Activated B cell treated with CpG ODN at 0.5 μM for 24 hours (primary cell): ENCODE measurements at regions not wholly inside any gene's neighbourhood (a gene's known extent, or its start where the extent isn't known, plus 50 kb on each side); places are given as distances from the start of the nearest gene placed in this dataset.

Experiments used
- ATAC-seq: fragments of 200-7000 bp; cut with Tn5 transposase; one replicate; pipeline ENCODE4 v1.10.0; 2021; ENCODE audit warnings: low read depth, mild to moderate bottlenecking, moderate library complexity
- CTCF ChIA-PET: fragments of 350-600 bp; sonication (Branson Sonifier 250); formaldehyde crosslinking; loops from one replicate; lab custom pipeline; 2021; ENCODE audit warnings: antibody characterized with exemption; lab: Charles Lee
- POLR2A ChIA-PET: fragments of 350-600 bp; sonication (Branson Sonifier 250); formaldehyde crosslinking; loops from one replicate; lab custom pipeline; 2021; ENCODE audit warnings: antibody characterized with exemption; lab: Charles Lee
- DNase-seq: peaks from one replicate; pipeline ENCODE4 v3.0.0; 2022
- H3K27ac Mint-ChIP-seq: one replicate; pipeline ENCODE4 v1.8.0; 2020; ENCODE audit warnings: mixed read lengths
- H3K27me3 Mint-ChIP-seq: one replicate; pipeline ENCODE4 v1.8.0; 2021; ENCODE audit warnings: mixed read lengths
- H3K36me3 Mint-ChIP-seq: one replicate; pipeline ENCODE4 v1.8.0; 2021; ENCODE audit warnings: low read depth, mixed read lengths
- H3K4me1 Mint-ChIP-seq: one replicate; pipeline ENCODE4 v1.8.0; 2021; ENCODE audit warnings: mixed read lengths
- H3K4me3 Mint-ChIP-seq: one replicate; pipeline ENCODE4 v1.8.0; 2020; ENCODE audit warnings: mild to moderate bottlenecking, mixed read lengths
- H3K9me3 Mint-ChIP-seq: one replicate; pipeline ENCODE4 v1.8.0; 2020; ENCODE audit warnings: mixed read lengths
- intact Hi-C: fragments of 100-400 bp; cut with micrococcal nuclease; formaldehyde crosslinking; loops from one replicate; pipeline ENCODE4 v1.15.1; 2024
- TF ChIP-seq, protein P1 (sequence below): fragments of 200-600 bp; IDR thresholded peaks from one replicate; pipeline ENCODE4 v1.8.0; 2022; ENCODE audit warnings: antibody characterized with exemption, mild to moderate bottlenecking

DNA sequence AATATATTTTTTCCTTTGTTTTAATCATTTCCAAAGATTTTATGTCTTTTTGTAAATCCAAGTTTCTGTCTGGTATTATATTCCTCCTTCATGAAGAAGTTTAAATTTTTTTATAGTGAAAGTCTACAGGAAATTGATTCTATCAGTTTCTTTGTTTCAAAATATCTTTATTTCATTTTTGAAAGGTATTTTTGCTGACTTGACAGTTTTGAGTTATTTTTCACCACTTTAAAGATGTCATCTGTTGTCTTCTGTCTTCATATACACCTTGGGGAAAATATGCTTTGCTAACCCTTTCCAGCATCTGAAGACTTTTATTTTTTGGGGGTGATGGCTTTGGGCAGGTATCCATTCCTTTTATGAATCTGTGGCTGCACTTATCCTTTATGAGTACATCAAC lies 164.4 kb upstream of the EPHA5 start:
- TF ChIP-seq, protein P1, sequence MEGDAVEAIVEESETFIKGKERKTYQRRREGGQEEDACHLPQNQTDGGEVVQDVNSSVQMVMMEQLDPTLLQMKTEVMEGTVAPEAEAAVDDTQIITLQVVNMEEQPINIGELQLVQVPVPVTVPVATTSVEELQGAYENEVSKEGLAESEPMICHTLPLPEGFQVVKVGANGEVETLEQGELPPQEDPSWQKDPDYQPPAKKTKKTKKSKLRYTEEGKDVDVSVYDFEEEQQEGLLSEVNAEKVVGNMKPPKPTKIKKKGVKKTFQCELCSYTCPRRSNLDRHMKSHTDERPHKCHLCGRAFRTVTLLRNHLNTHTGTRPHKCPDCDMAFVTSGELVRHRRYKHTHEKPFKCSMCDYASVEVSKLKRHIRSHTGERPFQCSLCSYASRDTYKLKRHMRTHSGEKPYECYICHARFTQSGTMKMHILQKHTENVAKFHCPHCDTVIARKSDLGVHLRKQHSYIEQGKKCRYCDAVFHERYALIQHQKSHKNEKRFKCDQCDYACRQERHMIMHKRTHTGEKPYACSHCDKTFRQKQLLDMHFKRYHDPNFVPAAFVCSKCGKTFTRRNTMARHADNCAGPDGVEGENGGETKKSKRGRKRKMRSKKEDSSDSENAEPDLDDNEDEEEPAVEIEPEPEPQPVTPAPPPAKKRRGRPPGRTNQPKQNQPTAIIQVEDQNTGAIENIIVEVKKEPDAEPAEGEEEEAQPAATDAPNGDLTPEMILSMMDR = no peak
- Mint-ChIP-seq H3K4me3 (no peak overlapping the region), H3K9me3 (no peaks in the 10 kb centered on the region), H3K27ac (no peak overlapping the region), H3K36me3 (no peaks in the 10 kb centered on the region), H3K4me1 (no peaks in the 10 kb centered on the region), H3K27me3 (no peaks in the 10 kb centered on the region)
- POLR2A ChIA-PET = no interaction called here
- no peak for DNase-seq
- intact Hi-C loops = no loop called here
- CTCF ChIA-PET = no interaction called here
- no peak for ATAC-seq

DNA sequence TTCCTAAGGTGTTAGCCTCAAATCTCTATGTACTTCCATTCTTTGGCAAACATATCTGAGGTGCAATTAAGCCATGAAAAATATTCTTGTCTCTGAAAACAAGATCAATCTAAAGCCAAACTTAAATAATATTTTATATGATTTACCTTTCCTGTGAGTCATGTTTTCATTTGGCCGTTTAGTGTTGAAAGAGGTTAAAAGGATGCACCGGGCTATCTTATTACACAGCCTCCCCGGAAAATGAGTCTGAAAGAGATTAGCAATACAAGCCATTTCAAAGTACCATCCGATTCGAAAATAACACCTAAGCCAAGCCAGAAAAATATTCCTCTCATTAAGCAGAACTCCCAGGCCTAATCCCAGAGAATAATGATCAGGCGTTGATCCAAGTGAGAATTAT lies 161.5 kb upstream of the EPHA5 start:
- Mint-ChIP-seq H3K27me3 (no peaks in the 10 kb centered on the region), H3K4me1 (no peaks in the 10 kb centered on the region), H3K36me3 (no peaks in the 10 kb centered on the region), H3K27ac (no peak overlapping the region), H3K4me3 (no peak overlapping the region), H3K9me3 (no peaks in the 10 kb centered on the region)
- no peak for ATAC-seq
- TF ChIP-seq, protein P1 = no peak
- POLR2A ChIA-PET = no interaction called here
- intact Hi-C loops = no loop called here
- CTCF ChIA-PET = no interaction called here
- DNase-seq = no peak

DNA sequence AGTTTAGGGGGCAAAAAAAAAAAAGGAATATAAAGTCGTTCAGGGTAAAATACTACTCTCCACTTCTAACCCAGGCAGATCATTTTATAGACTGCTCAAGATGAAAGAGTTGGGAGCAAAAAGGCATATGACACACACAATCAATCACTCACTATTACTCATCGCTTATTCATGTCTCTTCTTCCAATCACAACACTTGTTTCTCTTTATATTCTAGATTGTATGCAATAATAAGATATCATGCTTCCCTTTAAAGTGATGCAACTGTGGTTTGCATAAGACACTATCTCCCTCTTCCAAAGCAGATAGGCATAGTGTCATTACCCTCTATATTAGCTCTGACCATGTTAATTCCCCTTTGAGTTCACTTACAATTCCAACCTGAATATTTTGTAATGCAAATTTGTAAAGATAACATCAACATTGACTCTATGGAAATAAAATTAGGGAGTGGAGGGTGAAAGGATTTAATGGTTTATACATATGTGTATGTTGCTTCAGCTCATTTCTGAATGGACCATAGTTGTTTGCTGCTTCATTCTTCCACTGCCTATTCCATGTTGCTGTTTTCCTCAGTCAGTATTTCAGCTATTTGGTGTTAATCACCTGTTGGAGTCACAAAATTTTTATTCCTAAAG lies 154.9 kb upstream of the EPHA5 start:
- Mint-ChIP-seq H3K36me3 (no peaks in the 10 kb centered on the region), H3K9me3 (peaks cover 4% of the 10 kb centered on the region), H3K4me3 (no peak overlapping the region), H3K27me3 (no peaks in the 10 kb centered on the region), H3K27ac (no peak overlapping the region), H3K4me1 (no peaks in the 10 kb centered on the region)
- no peak for ATAC-seq
- ChIA-PET POLR2A (no interaction called here), CTCF (no interaction called here)
- TF ChIP-seq, protein P1 = no peak
- DNase-seq = no peak
- intact Hi-C loops = no loop called here

DNA sequence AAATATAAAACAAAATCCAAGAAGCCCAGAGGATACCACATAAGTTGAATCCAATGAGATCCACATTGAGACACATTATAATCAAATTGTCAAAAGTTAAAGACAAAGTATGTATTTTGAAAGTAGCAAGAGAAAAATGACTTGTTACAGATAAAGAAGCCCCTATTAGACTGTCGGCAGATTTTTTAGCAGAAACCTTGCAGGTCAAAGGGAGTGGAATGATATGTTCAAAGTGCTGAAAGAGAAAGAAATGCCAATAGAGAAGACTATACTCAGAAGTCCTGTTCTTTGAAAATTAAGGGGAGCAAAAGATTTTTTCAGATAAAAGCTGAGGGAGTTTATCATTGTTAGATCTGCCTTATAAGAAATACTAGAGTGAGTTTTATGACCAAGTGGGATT lies 148.9 kb upstream of the EPHA5 start:
- intact Hi-C loops = no loop called here
- peaks cover 20% of the 10 kb centered on the region for H3K9me3 Mint-ChIP-seq

DNA sequence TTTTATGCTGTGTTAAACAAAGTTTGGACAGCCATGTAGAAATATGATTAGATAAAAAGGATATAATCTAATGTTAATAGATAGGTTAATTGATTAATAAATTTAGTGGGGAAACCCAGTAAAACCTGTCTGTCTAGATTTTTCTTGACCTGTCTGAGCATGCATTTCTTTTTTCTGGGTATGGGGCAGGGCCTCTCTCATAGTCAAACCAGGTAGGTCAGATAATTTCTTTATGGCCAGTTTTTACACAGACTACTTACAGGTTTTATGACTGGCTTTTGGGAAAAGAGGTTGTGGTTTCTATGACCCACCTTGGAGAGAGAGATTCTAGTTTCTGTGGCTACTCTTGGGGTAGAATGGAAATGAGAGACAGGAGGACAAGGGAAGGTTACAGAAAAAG lies 135.6 kb upstream of the EPHA5 start:
- H3K27me3 Mint-ChIP-seq = no peaks in the 10 kb centered on the region
- TF ChIP-seq, protein P1 = no peak
- CTCF ChIA-PET = no interaction called here
- ATAC-seq (no peak), DNase-seq (no peak)
- peaks cover 2% of the 10 kb centered on the region for H3K9me3 Mint-ChIP-seq
- H3K4me1 Mint-ChIP-seq = no peaks in the 10 kb centered on the region
- H3K36me3 Mint-ChIP-seq = no peaks in the 10 kb centered on the region
- H3K27ac Mint-ChIP-seq = no peak overlapping the region
- H3K4me3 Mint-ChIP-seq = no peak overlapping the region
- POLR2A ChIA-PET = no interaction called here
- intact Hi-C loops = no loop called here

More for the DNA sequence above, 148.9 kb upstream of the EPHA5 start:
- H3K27ac Mint-ChIP-seq = no peak overlapping the region
- H3K4me1 Mint-ChIP-seq = no peaks in the 10 kb centered on the region
- ATAC-seq (no peak), DNase-seq (no peak)
- POLR2A ChIA-PET = no interaction called here
- TF ChIP-seq, protein P1 = no peak
- no peak overlapping the region for H3K4me3 Mint-ChIP-seq
- CTCF ChIA-PET = no interaction called here
- no peaks in the 10 kb centered on the region for H3K36me3 Mint-ChIP-seq
- H3K27me3 Mint-ChIP-seq = no peaks in the 10 kb centered on the region
